Muscle layer of colon (tissue), 2 donors: ENCODE measurements at regions not wholly inside any gene's neighbourhood (a gene's known extent, or its start where the extent isn't known, plus 50 kb on each side); places are given as distances from the start of the nearest gene placed in this dataset.
A peak's percentile ranks its signal among the peaks of the same experiment; 100 is the strongest.

Experiments used
- H3K27ac ChIP-seq: one replicate; pipeline ENCODE4 v1.7.0; 2013; ENCODE audit warnings: low read depth, mild to moderate bottlenecking, low read length, moderate library complexity
- H3K27me3 ChIP-seq, 2 donors: one replicate each; pipeline ENCODE4 v1.7.0; 2013; ENCODE audit warnings: low read length in 2 of 2, mild to moderate bottlenecking in 2 of 2; ENCODE audit not compliant: insufficient read depth in 2 of 2, control insufficient read depth in 1 of 2
- H3K36me3 ChIP-seq: one replicate; pipeline ENCODE4 v1.7.0; 2013; ENCODE audit warnings: mild to moderate bottlenecking, low read length; ENCODE audit not compliant: insufficient read depth
- H3K4me1 ChIP-seq: one replicate; pipeline ENCODE4 v1.7.0; 2013; ENCODE audit warnings: mild to moderate bottlenecking, low read length; ENCODE audit not compliant: insufficient read depth
- H3K4me3 ChIP-seq, 2 donors: one replicate each; pipeline ENCODE4 v1.7.0; 2013; ENCODE audit warnings: low read length in 2 of 2, low read depth in 1 of 2, mild to moderate bottlenecking in 1 of 2, moderate library complexity in 1 of 2
- H3K9ac ChIP-seq: one replicate; pipeline ENCODE4 v1.7.0; 2013; ENCODE audit warnings: low read length
- H3K9me3 ChIP-seq: one replicate; pipeline ENCODE4 v1.7.0; 2013; ENCODE audit warnings: mild to moderate bottlenecking, low read length
- donor health status: abdominal sarcoma.
- donor health status: Adenocarcinoma of cecum.

DNA sequence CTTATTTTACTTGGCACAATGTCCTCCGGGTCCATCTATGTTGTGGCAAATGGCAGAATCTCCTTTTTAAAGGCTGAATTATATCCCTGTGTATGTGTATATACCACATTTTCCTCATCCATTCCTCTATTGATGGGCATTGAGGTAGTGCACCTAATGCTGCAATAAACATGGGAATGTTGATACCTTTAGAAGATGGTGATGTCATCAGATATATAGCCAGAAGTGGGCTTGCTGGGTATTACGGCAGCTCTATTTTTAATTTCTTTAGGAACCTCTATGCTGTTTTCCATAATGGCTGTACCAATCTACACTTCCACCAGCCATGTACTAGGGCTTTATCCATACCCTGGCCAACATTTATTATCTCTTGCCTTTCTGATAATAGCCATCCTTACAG is 315.7 kb downstream of the FOXA2 start:
- no peak overlapping the region for H3K9ac ChIP-seq

GRCh38 chr20:22264917-22265316 is 319.5 kb downstream of the FOXA2 start:
- H3K9me3 ChIP-seq = no peaks in the 10 kb centered on the region
- no peak overlapping the region for H3K9ac ChIP-seq
- H3K27ac ChIP-seq = no peak overlapping the region
- no peak overlapping the region for H3K4me3 ChIP-seq
- H3K27me3 ChIP-seq = peaks cover 0 to 11% of the 10 kb centered on the region in 2 donors
- H3K4me1 ChIP-seq = peaks cover 8% of the 10 kb centered on the region
- H3K36me3 ChIP-seq = no peaks in the 10 kb centered on the region

More for the DNA sequence above, 315.7 kb downstream of the FOXA2 start:
- Histone ChIP-seq H3K27me3 (peaks cover 0 to 11% of the 10 kb centered on the region in 2 donors), H3K36me3 (no peaks in the 10 kb centered on the region), H3K4me3 (no peak overlapping the region), H3K27ac (no peak overlapping the region), H3K4me1 (peaks cover 12% of the 10 kb centered on the region), H3K9me3 (no peaks in the 10 kb centered on the region)

GRCh38 chr20:22260506-22260905 is 323.9 kb downstream of the FOXA2 start:
- Histone ChIP-seq H3K9me3 (no peaks in the 10 kb centered on the region), H3K27ac (no peak overlapping the region), H3K4me3 (peak overlapping the region in 1 of 2 donors; percentile 3), H3K36me3 (no peaks in the 10 kb centered on the region), H3K27me3 (no peaks in the 10 kb centered on the region), H3K4me1 (peaks cover 8% of the 10 kb centered on the region), H3K9ac (no peak overlapping the region)

DNA sequence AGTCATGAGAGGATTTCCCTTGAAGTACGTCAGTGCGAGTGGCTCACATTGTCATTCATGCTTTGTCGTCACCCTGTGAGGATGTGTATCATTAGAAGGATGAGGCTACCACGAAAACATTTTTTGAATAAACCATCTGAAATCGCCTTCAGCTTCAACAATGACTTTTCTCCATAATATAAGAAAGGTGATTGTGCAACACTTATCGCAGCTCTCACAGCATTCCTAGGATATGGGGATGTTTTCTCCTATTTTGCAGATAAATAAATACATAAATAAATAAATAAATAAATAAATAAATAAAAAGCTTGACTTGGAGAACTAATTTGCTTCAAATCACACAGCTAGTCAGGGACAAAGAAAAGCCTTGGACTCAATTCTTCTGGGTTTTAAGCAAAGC is 326.5 kb downstream of the FOXA2 start:
- Histone ChIP-seq H3K36me3 (no peaks in the 10 kb centered on the region), H3K9ac (no peak overlapping the region), H3K4me3 (no peak overlapping the region), H3K27ac (no peak overlapping the region), H3K9me3 (no peaks in the 10 kb centered on the region), H3K27me3 (no peaks in the 10 kb centered on the region), H3K4me1 (peaks cover 8% of the 10 kb centered on the region)

DNA sequence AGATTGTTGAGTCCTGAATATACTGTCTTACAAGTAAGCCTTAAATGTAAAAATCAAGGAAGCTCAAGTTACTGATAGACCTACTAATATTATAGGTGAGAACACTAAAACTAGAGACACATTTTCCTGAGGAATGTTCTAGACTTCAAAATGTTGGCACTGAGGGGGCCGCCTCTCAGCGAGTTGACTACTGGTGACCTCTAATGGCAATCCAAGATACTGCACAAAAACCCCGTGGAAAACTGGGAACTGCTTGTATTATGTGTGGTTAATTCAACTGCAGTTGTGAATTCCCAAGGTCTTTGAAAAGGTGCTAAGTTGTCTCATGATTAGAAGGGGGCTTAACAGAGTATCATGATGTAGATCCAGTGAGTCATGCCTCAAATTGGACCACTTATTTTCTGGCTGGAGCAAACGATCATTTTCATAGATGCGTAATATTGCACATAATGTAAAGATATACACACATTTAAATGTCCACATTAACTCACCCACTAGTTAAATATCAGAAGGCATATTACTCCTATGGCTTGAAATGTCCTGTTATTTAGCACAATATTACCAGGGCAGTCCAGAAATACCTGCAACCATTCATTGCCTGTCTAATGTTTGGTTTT is 336.2 kb downstream of the FOXA2 start:
- H3K9me3 ChIP-seq = no peaks in the 10 kb centered on the region
- peaks cover 0 to 3% of the 10 kb centered on the region in 2 donors for H3K27me3 ChIP-seq
- no peaks in the 10 kb centered on the region for H3K36me3 ChIP-seq
- no peak overlapping the region for H3K9ac ChIP-seq
- no peaks in the 10 kb centered on the region for H3K4me1 ChIP-seq
- H3K27ac ChIP-seq = no peak overlapping the region
- H3K4me3 ChIP-seq = no peak overlapping the region

- Histone ChIP-seq H3K9me3 (no peaks in the 10 kb centered on the region), H3K27ac (no peak overlapping the region), H3K27me3 (peaks cover 0 to 3% of the 10 kb centered on the region in 2 donors), H3K9ac (no peak overlapping the region), H3K4me3 (no peak overlapping the region), H3K4me1 (no peaks in the 10 kb centered on the region), H3K36me3 (no peaks in the 10 kb centered on the region)
Measured at GRCh38 chr20:22245139-22245538, 339.2 kb downstream of the FOXA2 start.

DNA sequence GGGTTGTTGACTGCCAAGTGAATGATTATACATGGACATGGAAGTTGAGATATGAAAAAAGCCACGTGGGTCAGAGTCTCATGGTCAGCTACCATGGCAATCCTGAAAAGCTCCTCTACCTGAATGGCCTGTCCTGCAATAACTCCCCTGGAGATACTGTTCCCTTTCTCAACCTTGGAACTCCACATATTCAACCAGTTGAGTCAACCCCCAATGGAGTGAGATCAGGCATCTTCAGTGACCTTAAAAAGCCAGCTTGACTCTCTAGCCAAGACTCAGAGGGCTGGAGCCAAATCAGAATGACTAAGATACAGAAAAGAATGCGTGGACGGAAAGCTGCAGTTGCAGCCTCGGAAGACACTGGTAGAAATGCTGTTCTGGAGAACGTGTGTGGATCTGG is 341.3 kb downstream of the FOXA2 start:
- no peak overlapping the region for H3K27ac ChIP-seq
- no peaks in the 10 kb centered on the region for H3K4me1 ChIP-seq
- H3K36me3 ChIP-seq = no peaks in the 10 kb centered on the region
- H3K27me3 ChIP-seq = peaks cover 0 to 3% of the 10 kb centered on the region in 2 donors
- H3K9me3 ChIP-seq = no peaks in the 10 kb centered on the region
- no peak overlapping the region for H3K9ac ChIP-seq
- no peak overlapping the region for H3K4me3 ChIP-seq

GRCh38 chr20:22241609-22242008 is 342.8 kb downstream of the FOXA2 start:
- Histone ChIP-seq H3K4me1 (no peaks in the 10 kb centered on the region), H3K27me3 (no peaks in the 10 kb centered on the region), H3K36me3 (no peaks in the 10 kb centered on the region), H3K27ac (no peak overlapping the region), H3K4me3 (no peak overlapping the region), H3K9ac (no peak overlapping the region), H3K9me3 (no peaks in the 10 kb centered on the region)

GRCh38 chr20:22232923-22233322 is 351.4 kb downstream of the FOXA2 start:
- Histone ChIP-seq H3K9me3 (no peaks in the 10 kb centered on the region), H3K4me3 (no peak overlapping the region), H3K36me3 (no peaks in the 10 kb centered on the region), H3K4me1 (no peaks in the 10 kb centered on the region), H3K27me3 (no peaks in the 10 kb centered on the region), H3K27ac (no peak overlapping the region), H3K9ac (no peak overlapping the region)

DNA sequence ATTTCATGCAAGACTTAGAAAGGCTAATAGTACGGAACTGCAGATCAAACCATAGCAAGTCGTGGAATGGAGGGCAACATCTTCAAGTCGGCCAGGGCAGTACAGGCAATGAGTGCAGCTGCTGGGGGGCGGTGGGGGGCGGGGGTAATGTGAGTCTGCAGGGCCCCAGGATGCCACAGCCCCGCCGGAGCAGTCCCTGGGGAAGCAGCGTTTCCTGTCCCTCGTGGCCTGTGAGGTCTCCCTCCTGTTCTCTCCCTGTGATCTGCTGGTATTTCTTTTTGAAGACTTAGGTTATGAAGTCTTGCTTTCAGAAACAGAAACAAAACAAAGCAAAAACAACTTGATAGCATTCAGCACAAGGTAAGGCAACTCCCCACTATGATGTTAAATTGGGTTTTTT is 351.9 kb downstream of the FOXA2 start:
- no peaks in the 10 kb centered on the region for H3K36me3 ChIP-seq
- no peak overlapping the region for H3K4me3 ChIP-seq
- no peak overlapping the region for H3K9ac ChIP-seq
- H3K27ac ChIP-seq = no peak overlapping the region
- no peaks in the 10 kb centered on the region for H3K9me3 ChIP-seq
- no peaks in the 10 kb centered on the region for H3K27me3 ChIP-seq
- no peaks in the 10 kb centered on the region for H3K4me1 ChIP-seq

DNA sequence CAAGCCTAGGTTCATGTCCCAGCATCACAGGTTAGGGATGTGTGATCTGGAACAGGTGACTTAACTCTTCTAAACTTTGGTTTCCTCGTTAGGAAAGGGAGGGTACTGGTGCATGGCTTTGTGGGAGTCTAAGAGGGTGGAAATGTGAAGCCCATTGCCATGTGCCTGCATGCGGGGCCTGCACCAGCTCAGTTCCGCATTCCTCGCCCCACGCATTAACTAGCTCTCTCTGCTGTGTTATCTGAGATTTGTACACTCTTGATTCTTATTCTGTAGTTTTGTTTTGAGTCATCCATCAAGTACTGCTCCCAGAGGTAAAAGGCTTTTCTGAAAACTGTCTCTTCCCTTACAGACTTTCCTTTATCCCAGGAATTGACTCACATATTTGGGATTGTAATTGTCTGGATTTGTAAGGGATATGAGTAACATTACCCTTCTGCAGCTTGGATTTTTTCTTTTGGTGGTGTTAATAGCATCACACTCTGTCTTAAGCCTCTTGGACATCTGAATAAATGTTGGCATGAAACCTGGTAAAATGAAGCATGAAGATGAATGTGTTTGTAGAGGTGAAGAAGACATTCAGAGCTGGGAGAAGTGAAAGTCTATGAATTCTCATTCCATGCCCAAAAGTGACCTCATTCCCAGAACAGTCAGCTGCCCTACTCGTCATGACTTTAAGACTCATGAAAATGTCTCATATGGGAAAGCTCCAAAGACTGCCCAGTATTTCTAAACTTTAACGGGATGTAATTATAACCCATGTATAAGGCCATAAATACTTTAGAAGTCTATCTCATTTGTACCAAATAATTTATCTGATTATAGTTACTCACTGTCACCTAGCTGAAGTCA is 357.3 kb downstream of the FOXA2 start:
- no peaks in the 10 kb centered on the region for H3K9me3 ChIP-seq
- H3K9ac ChIP-seq = no peak overlapping the region
- no peak overlapping the region for H3K4me3 ChIP-seq
- no peak overlapping the region for H3K27ac ChIP-seq
- no peaks in the 10 kb centered on the region for H3K27me3 ChIP-seq
- H3K36me3 ChIP-seq = no peaks in the 10 kb centered on the region
- no peaks in the 10 kb centered on the region for H3K4me1 ChIP-seq

DNA sequence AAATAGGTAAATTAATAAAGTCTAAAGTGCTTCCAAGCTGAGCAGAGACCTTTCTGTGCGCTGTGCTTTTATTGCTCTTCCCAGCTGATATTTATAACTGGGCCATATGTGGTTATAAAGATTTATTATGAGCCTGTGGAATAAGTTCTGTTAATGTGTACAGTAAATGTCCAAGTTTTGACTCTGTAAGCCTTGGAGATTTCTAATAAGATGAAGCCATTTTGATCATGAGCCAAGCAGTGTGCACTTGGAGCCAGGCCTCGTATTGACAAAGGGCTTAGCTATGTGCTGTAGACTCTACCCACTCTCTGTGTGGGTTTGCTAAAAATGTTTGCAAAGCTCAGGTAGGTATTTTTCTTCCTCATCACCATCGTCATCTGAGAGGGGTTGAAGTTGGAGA is 361.1 kb downstream of the FOXA2 start:
- Histone ChIP-seq H3K36me3 (no peaks in the 10 kb centered on the region), H3K9ac (no peak overlapping the region), H3K27ac (no peak overlapping the region), H3K9me3 (no peaks in the 10 kb centered on the region), H3K4me1 (no peaks in the 10 kb centered on the region), H3K27me3 (no peaks in the 10 kb centered on the region), H3K4me3 (no peak overlapping the region)
